Epithelial cell of proximal tubule (primary cell): ENCODE measurements at regions not wholly inside any gene's neighbourhood (a gene's known extent, or its start where the extent isn't known, plus 50 kb on each side); places are given as distances from the start of the nearest gene placed in this dataset.

ENCODE experiments used
- DNase-seq: peaks from one replicate; pipeline ENCODE4 v3.0.0-alpha.2; 2011; ENCODE audit warnings: low read depth
- H3K4me3 ChIP-seq: 2 replicates; pipeline ENCODE4 v1.5.1; 2011; ENCODE audit warnings: low read depth, mild to moderate bottlenecking, low read length
- TF ChIP-seq, protein P1 (sequence below): conservative IDR thresholded peaks from 2 replicates; pipeline ENCODE4 v1.5.1; 2012; ENCODE audit warnings: low read depth, mild to moderate bottlenecking, low read length

DNA sequence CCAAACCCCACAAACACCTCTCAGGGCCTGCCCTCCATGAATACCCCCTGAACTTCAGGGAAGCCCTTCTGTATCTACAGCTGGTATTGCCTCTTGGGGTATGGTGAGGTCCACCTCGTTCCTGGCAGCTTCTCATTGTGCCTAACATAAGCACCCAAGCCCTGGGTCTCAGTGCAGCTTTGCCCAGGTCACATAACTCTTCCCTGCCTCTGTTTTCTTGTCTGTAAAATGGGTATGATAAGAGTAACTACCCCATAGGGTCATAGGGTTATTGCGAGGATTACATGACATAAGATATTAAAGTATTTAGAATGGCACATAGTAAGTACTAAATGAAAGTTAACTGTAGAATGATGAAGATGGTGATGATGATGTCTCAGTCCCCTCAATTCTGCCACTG is 190.0 kb upstream of the PWP1 start:
- DNase-seq: no peak
- no peak overlapping the region for H3K4me3 ChIP-seq
- TF ChIP-seq, protein P1, sequence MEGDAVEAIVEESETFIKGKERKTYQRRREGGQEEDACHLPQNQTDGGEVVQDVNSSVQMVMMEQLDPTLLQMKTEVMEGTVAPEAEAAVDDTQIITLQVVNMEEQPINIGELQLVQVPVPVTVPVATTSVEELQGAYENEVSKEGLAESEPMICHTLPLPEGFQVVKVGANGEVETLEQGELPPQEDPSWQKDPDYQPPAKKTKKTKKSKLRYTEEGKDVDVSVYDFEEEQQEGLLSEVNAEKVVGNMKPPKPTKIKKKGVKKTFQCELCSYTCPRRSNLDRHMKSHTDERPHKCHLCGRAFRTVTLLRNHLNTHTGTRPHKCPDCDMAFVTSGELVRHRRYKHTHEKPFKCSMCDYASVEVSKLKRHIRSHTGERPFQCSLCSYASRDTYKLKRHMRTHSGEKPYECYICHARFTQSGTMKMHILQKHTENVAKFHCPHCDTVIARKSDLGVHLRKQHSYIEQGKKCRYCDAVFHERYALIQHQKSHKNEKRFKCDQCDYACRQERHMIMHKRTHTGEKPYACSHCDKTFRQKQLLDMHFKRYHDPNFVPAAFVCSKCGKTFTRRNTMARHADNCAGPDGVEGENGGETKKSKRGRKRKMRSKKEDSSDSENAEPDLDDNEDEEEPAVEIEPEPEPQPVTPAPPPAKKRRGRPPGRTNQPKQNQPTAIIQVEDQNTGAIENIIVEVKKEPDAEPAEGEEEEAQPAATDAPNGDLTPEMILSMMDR: no peak

DNA sequence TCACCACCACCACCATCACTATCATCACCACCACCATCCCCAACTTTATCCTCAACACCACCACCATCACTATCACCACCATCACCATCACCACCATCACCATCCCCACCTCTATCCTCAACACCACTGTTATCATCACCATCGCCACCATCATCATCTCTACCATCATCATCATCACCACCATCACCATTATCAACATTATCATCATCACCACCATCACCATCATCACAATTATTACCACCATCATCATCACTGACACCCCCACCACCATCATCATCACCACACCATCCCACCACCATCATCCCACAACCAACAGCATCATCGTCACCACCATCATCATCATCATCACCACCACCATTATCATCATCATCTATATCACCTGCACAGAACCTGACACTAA is 188.4 kb upstream of the PWP1 start:
- no peak for DNase-seq
- H3K4me3 ChIP-seq: no peak overlapping the region
- TF ChIP-seq, protein P1: no peak

DNA sequence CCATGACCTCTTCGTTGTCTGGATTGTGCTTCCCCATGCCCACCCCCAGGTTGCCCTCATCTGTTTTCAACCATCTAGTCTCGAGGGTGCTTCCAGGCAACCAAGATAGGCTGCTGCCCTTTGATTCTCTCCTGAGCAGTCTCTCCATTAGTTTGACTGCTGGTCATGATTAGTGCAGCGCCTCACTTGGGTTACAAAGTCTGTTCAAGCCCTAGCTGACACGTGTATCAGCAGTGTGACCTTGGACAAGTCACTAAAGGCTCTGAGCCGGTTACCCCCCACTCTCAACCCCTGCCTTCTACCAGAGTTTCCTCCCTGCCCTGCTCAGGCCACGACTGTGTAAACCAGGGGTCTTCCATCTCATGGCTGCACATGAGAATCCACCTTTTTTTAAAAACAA is 185.3 kb upstream of the PWP1 start:
- DNase-seq: no peak
- no peak overlapping the region for H3K4me3 ChIP-seq
- TF ChIP-seq, protein P1: no peak

DNA sequence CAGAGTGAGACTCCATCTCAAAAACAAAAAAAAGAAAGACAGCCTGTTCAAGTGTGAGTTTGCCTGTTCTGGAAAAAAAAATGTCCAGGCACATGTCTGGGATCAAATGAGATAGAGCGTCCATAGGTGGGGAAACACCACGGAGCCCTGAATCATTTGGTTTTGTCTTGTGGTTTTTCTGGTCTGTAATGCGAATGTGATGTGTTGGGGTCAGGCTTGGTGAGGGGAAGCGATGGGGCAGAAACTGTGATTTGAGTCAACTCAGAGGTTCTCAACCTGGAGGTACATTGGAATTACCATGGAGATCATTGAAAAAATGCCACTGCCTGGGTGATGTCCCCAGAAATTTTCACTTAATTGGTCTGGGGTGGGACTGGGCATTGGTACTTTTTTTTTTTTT is 183.9 kb upstream of the PWP1 start:
- TF ChIP-seq, protein P1: no peak
- H3K4me3 ChIP-seq: no peak overlapping the region
- DNase-seq: no peak

DNA sequence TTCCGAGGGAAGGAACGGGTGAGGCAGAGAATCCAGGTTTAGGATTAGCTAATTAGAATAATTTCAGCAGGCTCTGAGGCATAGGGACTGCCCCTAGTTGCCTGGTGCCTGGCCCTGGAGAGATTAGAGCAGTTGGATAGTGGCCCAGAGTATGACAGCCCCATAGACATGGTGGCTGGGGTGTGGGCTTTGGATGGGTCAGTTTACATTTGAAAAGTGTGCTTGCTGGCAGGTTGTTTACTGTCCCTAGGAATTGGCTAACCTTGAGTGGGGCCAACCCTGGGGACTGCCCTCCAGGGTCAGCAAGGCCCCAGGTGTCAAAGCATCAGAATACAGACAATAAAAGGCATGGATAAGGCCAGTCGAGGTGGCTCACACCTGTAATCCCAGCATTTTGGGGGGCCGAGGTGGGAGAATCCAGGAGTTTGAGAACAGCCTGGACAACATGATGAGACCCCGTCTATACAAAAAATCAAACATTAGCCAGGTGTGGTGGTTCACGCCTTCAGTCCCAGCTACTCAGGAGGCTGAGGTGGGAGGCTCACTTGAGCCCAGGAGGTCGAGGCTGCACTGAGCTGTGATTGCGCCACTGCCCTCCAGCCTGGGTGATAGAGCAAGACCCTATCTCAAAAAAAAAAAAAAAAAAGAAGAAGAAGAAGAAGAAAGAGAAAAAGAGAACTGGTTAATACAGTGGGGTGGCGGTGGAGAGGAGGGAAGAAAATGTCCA is 182.3 kb upstream of the PWP1 start:
- TF ChIP-seq, protein P1: no peak
- no peak for DNase-seq
- H3K4me3 ChIP-seq: no peak overlapping the region

DNA sequence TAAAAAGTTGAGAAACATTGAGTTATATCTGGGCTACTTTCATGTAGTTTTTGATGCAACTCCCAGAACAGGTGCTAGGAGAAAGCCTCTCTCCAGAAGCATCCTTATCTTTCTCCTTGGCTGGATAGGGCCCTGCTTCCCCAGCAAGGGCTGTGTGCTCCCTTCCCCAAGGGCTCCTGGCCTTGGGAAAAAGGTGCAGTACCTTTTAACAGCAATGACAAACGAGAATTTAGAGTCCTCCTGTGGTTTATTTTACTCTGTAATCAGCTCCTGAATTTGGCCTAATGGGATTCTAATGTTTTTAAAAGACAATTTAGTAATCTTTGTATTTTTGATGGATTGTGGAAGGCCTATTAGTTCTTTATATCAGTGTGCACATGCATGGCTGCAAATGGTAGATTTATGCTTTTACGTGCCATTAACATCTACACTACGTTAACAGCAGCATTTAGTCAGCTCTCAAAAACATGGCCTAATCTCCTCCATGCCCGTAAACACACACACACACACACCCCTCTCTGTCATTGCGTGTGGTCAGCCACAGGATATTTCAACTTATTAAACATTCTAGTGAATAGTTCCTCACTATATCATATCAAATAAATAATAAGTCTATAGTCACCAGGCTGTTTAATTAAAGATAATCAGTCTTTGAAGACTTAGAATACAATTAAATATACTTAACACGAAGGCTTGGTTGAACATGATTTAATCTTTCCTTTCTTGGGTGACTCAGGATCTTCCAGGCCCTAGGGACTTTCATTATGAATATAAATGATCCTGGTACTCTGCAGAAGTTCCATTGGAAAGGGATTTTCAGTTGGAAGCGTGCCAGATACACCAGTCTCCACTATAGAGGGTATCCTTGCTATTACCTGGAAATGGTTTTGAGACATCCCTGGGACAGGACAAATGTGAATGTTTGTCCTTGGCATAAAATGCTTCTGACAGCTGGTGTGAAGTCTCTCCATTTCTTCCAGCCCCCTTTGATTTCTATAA is 181.4 kb upstream of the PWP1 start:
- TF ChIP-seq, protein P1: no peak
- H3K4me3 ChIP-seq: no peak overlapping the region
- no peak for DNase-seq
